ENCODE measurements at regions not wholly inside any gene's neighbourhood (a gene's known extent, or its start where the extent isn't known, plus 50 kb on each side); places are given as distances from the start of the nearest gene placed in this dataset.
A peak's percentile ranks its signal among the peaks of the same experiment; 100 is the strongest.

DNA sequence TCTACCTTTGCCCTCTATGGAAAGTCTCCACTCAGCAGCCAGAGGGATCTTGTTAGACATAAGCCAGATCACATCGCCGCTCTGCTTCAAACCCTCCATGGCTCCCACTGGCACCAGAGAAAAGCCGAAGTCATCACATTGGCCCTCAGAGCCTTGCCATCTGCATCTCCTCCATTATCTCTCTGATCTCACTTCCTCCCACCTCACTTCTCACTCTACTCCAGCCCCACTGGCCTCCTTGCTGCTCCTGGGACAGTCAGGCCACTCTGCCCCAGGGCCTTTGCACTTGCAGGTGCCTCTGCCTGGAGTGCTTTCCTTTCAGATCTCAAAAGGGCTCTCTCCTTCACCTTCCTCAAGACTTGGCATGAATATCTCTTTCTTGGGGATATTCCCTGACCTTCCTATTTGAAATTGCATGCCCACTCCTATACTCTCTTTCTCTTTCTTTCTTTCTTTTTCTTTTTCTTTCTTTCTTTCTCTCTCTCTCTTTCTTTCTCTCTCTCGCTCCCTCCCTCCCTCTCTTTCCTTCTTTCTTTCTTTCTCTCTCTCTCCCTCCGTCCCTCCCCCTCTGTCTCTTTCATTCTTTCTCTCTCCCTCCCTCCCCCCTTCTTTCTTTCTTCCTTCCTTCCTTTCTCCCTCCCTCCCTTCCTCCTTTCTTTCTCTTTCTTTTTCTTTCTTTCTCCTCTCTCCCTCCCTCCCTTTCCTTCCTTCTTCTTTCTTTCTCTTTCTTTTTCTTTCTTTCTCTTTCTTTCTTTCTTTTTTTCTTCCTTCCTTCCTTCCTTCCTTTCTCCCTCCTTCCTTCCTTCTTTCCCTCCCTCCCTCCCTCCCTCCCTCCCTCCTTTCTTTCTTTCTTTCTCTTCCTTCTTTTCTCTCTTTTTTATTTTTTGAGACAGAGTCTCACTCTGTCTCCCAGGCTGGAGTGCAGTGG, 96.0 kb upstream of the CASZ1 start:
- H3K4me3 ChIP-seq: no peak overlapping the region
- peak overlapping the region in 3 of 21 experiments; percentile 7 to 75 (median 75) for H3K27ac ChIP-seq

DNA sequence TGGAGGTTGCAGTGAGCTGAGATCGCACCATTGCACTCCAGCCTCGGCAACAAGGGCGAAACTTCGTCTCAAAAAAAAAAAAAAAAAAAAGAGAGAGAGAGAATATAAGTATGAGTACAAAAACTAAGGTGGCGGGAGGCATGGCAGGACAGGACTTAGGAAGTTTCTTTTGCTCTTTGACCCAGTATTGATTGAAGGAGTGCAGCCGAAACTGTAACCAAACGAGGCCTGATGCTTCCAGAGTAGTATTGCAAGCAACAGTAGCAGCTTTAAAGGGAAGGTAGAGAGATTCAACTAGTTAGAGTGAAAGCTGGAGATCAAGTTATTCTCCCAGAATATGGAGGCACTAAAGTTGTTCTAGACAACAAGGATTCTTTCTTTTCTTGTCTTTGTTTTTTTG, 99.2 kb upstream of the CASZ1 start:
- H3K27ac ChIP-seq: peak overlapping the region in 2 of 21 experiments; percentile 39 to 86
- no peak overlapping the region for H3K4me3 ChIP-seq

DNA sequence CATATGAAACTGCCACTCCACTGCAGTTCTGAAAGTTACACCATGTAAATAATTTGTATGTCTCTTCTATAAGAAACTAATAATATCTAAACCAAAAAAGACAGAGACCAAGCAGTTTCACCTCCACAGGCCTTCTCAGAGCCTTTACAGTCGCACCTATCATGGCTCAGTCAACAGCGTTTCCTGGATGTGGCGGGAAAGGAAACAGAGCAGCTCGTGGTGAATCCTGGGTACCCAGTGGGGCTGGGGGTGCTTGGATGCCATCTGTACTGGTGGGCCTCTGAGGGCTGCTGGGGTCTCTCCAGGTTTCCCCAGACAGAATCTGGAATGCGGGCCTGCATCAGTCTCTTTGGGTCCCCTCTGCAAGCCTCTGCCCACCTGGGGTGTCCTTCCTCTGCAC, 100.2 kb upstream of the CASZ1 start:
- H3K27ac ChIP-seq: peak overlapping the region in 11 of 21 experiments; percentile 1 to 92 (median 45)

DNA sequence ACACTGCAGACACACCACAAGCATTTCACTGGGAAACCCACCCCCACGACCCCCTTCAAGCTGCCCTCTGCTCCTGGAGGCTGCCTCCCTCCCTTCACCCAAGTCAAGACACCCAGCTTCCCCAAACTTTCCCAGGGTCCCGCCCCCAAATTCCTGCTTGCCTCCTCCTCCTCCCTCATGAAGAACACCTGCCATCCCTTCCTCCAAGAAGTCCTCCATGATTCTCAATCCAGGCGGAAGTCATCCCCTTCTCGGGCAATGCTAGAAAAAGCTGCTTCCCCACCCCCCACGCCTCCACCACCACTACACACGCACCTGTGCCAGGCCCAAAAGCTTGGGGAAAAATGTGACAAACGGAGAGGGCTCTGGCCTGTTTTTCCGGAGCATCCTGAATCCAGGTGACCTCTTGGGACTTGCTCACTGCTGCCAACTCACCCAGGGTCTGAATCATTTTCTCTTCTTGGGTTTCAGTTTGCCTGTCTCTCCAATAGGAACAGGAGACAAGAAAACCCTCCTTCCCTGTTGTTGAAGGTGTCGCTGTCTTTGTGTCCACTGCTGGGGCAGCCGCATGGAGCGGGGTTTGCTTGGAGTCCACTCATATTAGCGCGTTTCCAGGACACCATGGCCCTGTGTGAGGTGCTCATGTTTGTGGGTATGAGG, 101.0 kb upstream of the CASZ1 start:
- no peak overlapping the region for H3K4me3 ChIP-seq
- H3K27ac ChIP-seq: peak overlapping the region in 15 of 21 experiments; percentile 1 to 92 (median 54)

More for the DNA sequence above, 100.2 kb upstream of the CASZ1 start:
- H3K4me3 ChIP-seq: no peak overlapping the region

DNA sequence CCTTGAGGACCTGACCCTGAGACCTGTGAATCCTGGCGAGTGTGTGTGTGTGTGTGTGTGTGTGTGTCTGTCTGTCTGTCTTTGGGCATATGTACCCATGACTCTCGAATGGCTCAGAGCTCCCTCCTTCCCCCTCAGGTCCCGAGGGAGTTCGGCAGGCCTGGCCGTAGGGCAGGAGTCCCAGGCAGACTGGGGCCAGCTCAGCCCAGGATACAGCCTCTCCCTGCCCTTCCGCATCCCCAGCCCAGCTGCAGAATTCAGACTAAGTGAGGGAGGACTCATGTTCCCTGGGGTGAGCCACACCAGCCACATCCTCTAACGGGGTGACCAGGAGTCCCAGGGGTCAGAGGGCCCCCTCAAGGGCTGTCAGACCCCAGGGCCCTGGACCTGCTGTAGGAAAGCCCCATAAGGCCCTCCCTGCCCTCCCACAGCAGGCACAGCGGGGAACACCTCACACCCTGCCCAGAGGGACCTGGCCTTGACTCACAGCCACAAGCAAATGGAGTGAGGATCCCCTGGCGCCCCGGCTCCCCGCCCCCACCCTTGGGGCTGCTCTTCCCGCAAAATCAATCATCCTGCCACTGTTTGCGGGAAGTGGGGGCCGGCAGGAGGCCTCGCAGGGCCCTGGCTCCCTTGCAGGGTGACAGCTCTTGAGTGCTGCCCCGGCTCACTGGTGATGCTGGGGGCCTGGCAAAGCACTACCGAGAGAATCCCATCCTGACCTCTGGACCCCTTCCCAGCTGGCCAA, 101.7 kb upstream of the CASZ1 start:
- peak overlapping the region in 18 of 21 experiments; percentile 22 to 92 (median 58) for H3K27ac ChIP-seq
- no peak overlapping the region for H3K4me3 ChIP-seq

DNA sequence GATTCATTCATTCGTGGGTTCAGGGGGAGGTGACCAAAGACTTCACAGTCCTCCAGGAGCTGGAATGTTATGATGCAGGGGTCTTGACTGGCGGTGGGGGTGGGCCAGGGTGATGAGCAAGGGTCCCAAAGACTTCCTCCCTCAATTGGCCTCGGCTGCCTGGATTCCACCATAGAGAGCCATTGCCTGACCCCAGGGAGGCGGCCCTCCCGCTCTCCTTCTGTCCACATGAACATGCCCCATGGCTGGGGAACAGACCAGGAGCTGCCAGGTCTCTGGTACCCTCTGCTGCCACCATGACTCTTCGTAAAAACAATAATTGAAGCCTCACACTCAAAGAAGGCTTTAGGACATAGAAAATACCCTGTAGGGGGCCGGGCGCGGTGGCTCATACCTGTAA, 102.5 kb upstream of the CASZ1 start:
- Histone ChIP-seq H3K27ac (peak overlapping the region in 16 of 21 experiments; percentile 22 to 92 (median 76)), H3K4me3 (no peak overlapping the region)

DNA sequence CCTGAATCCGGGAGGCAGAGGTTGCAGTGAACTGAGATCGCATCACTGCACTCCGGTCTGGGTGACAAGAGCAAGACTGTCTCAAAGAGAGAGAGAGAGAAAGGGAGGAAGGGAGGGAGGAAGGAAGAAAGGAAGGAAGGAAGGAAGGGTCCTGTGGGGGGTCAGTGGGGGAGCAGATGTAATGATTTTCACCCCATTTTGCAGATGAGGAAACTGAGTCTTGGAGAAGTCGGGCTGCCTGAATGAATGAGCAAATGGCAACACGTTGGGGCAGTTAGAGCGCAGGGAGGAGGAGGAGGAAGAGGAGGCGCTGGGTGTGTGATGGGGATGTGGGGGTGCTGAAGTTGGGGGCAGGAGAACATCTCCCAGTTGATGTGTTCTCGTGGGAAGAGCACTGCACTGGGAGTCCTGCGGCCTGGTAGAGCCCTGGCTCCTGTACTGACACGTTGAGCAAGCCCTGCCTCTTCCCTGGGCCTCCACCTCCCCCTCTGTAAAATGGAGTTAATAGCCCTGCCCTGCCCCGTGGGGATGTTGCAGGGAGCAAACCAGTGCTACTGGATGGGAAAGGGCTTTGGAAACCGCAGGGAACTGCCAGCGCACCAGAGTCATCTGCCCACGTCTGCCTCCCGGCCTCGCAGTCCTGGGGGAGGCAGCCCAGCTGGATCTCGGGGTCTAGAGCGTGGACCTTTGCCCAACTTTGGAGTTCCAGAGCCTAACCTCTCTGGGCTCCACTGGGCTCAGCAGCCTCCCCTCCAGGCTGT, 103.2 kb upstream of the CASZ1 start:
- H3K4me3 ChIP-seq: no peak overlapping the region

DNA sequence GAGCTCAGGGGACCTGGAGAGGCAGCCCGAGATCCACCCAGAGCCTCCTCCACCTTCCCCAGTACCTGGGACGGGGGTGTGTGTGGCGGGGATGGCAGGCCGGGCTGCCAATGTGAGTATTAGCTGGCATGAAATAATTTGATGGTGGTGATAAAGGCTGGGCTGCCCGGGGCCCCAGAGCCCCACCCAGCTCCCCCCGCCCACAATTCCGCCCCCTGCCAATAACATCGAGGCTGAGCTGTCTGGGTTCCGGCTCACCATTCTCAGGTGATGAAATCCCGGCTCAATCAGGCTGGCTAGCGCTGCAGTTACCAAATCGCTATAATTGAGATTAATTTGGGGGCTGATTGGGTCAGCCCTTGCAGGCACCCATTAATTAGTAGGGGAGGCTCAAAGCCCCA, 103.8 kb upstream of the CASZ1 start:
- Histone ChIP-seq H3K27ac (peak overlapping the region; percentile 39 to 92 (median 80)), H3K4me3 (no peak overlapping the region)

More for the DNA sequence above, 103.2 kb upstream of the CASZ1 start:
- peak overlapping the region in 19 of 21 experiments; percentile 18 to 92 (median 81) for H3K27ac ChIP-seq

DNA sequence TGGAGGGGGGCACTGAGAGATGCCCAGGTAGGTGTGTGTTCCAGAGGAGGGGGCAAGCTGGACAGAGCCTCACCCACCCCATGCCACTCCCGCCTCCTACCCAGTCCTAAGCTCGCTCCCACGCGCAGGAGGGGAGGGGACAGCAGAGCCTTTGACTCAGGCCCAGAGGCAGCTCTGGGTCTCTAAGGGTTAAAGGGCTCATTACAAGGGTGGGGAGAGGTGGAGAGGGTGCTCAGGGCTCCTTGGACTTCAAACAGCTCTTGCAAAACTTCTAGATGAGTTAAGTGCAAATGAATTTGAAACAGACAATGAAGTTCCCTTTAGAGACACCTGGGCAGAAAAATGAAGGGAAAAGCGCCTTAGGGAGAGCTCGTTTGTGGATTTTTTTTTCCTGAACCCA, 104.2 kb upstream of the CASZ1 start:
- Histone ChIP-seq H3K4me3 (no peak overlapping the region), H3K27ac (peak overlapping the region in 20 of 21 experiments; percentile 69 to 92 (median 80))

DNA sequence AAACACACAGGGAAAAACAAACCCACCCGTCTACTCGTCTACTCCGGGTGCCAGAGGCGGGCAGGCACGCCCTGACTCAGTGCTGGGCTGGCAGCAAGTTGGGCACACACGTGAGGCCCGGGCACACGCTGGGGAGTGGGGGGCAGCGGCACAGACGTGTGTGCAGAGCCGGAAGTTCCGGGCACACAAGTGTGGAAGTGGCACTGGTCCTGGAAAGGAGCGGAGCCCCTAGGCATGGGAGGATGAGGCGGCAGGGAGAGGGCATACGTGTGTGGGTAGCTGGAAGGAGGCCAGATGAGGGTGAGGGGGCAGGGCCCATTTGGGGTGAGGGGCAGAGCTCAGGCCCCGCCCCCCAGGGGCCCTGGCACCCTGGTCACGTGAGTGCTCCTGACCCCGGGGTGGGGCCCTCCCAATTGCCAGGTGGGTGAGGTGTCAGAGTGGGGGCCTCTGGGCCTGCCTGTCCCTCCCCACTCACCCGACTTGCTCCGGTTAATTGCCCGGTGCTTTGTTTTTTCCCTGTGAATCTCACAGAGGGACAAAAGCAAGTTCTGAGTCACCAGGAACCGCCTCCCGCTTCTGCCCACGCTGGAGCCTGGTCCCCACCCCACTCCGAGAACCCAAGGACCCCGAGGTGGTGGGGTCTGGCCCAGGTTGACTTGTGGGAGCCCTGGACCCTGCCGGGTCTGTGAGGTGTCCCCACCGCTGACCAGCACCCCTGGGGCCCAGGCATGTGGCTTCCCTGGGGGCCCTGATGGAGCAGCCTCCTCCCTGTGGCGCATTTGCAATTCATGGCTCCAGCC, 104.8 kb upstream of the CASZ1 start:
- peak overlapping the region in 1 of 7 experiments; percentile 8 for H3K4me3 ChIP-seq
- H3K27ac ChIP-seq: peak overlapping the region in 20 of 21 experiments; percentile 69 to 92 (median 80)

DNA sequence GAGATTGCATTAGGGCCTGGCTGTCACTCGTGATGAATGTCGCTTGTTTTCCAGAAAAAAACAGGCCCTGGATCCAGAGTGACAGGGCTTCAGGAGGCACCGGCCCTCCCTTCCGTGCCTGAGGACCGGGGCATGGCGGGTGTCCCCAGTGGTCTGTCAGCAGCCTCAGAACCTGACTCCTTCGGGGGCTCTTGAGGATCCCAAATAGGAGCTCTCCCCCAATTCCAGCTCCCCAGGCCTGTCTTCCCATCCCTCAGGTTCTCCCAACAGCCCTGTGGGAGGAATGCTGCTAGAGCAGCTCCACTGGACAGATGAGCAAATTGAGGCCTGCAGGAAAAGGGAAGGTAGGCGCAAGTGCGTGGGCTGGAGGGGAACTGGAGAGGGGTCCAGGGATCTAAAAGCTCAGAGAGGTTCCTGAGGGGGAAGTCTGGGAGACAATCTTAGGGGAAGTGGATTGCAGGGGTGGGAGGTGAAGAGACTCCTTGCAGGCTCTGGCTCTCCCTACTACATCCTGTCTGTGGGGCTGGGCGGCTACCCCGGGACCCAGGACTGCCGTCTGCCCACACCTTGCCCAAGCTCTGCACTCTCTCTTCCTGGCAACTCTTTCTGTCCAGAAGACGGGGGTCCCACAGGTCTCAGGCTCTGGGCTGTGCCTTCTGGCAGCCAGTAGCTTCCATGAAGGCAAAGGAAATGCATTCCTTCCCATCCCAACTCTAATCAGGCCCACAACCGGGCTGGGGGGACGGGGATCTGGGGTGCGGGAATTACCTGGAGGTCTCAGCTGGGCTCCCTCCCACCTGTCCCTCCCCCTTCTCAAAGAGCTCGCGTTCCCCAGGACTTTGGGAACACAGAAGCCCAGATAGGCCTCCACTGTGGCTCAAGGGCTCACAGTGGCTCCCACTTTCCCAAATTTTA, 105.7 kb upstream of the CASZ1 start:
- no peak overlapping the region for H3K4me3 ChIP-seq
- peak overlapping the region in 20 of 21 experiments; percentile 69 to 92 (median 80) for H3K27ac ChIP-seq

DNA sequence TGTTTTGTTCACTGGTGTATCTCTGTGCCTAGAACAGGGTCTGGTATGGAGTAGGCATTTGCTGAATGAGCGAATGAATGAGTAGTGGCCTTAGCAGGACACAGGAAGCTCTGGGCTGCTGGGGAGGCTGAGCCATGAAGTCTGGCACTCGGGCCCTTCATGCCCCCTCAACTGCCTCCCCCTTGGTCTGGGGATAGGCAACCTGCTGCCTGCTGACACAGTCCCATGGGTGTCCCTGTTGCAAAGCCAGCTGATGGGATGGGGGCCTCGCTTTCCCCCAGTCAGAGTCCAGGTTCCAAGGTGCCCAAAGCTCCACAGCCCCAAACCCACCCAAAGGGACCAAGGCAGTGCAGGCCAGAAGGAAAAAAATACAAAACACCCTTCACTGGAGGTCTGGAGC, 107.0 kb upstream of the CASZ1 start:
- no peak overlapping the region for H3K4me3 ChIP-seq
- peak overlapping the region in 11 of 21 experiments; percentile 6 to 86 (median 26) for H3K27ac ChIP-seq

DNA sequence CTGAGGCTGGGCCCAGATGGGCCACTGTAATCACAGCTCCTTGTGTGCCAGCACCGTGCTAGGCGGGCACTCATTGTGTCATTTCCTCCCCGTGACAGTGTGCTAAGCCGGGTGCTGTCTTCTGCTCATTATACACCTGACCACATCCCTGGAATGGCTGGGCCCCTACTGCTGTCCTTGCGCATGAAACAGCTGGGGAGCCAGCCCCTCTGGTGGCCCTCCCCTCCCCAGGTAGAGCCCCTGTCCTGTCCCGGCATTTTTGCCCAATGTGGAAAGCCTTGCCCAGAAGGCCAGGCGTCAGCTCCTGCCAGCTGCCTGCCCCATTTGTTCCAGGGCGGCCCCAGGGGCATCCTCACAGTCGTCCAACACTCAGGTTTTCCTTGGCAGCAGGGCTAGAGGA, 107.4 kb upstream of the CASZ1 start:
- Histone ChIP-seq H3K4me3 (no peak overlapping the region), H3K27ac (peak overlapping the region in 11 of 21 experiments; percentile 6 to 86 (median 26))

DNA sequence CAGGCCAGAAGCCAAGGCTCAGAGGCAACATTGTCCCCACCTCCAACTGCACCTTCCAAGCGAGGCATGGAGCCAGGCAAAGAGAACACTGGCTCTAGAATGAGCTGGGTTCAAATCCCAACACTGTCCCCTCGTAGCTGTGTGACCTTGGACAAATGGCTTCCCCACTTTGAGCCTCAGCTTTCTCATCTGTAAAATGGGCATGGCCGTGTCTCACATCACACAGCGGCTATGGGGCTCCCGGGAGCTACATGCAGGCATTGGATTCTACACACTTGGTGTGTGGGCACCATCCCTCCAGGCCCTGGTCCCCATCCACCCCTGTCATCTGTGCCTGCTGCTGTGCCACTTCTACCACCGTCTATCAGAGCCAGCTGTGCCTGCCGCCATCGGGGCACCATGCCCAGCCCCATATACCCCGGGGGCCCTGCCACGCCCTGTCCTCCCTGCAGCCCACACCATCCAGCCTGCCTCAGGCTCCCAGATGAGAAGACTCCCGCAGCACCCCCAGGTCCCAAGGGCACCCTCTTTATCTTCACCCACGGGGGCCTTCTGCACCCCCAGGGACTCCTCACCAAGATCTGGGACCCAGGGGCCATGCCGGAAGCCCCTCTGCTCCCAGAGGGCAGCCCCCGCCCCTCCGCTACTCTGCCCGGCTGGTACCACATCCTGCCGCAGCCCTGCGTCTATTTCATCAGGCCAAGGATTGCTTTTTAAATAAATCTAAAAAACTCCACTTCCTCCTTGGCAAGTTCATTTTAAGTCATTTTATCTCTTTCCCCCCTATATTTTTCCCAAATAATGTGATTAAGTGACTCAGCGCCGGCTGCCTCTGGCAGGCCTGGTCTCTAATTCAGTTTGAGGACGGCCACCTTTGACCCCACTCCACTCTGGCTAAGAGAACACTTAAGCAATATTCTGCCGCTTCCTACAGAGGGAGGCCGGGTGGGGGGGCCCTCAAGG, 107.8 kb upstream of the TARDBP start:
- Histone ChIP-seq H3K27ac (peak overlapping the region in 5 of 21 experiments; percentile 11 to 85 (median 47)), H3K4me3 (no peak overlapping the region)

DNA sequence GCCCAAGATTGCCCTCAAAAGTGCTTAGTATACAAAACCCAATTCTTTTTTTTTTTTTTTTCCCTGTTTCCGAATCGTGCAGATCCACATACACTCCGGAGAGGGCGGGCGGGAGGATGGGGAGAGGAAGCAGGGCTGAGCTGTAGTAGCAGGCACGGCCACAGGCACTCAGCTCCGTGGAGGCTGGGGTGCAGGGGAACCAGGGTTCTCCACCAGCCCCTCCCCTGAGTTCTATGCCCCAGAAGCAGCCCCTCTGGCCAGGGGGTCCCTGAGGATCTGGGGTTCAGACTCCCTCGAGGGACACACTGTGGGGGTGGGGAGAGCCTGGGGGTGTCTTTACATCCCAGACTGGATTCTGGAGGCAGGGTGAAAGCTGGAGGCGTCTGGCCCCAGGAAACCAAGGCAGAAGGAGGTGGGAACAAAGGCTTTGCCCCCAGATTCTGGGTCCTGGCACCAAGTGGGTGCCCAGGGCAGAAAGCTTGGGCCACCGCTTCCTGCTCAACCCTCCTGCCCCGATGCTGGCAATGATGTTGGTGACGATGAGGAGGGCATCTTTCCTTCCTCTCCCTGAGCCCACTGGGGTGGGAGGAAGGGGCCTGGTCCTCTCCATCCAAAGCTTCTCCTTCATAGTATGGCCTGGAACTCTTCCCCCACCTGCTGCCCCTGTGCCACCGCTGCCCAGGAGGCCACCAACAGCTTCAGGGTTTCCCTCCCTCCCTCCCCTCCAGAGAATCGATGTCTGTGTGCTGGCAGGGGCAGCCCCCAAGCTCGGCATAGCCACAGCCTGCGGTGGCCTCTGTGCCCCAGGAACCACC, 106.4 kb upstream of the TARDBP start:
- Histone ChIP-seq H3K27ac (peak overlapping the region in 1 of 21 experiments; percentile 59), H3K4me3 (no peak overlapping the region)

Data from skin epidermis (tissue), 12 donors.